ENCODE measurements at regions not wholly inside any gene's neighbourhood (a gene's known extent, or its start where the extent isn't known, plus 50 kb on each side); places are given as distances from the start of the nearest gene placed in this dataset.

GRCh38 chr6:6891125-6891721 is 216.5 kb upstream of the RREB1 start:
- DNase-seq: no peak

GRCh38 chr6:6891949-6892461 is 215.8 kb upstream of the RREB1 start:
- no peak for DNase-seq

GRCh38 chr6:6892744-6893583 is 214.8 kb upstream of the RREB1 start:
- no peak for DNase-seq

- DNase-seq: no peak
Observed at GRCh38 chr6:6893701-6894100, 214.1 kb upstream of the RREB1 start.

GRCh38 chr6:6895929-6896328 is 211.8 kb upstream of the RREB1 start:
- DNase-seq: no peak

GRCh38 chr6:6897140-6897539 is 210.6 kb upstream of the RREB1 start:
- no peak for DNase-seq

- DNase-seq: no peak
Observed at GRCh38 chr6:6900569-6901204, 207.1 kb upstream of the RREB1 start.

GRCh38 chr6:6901205-6901719 is 206.5 kb upstream of the RREB1 start:
- DNase-seq: peak; percentile 53

- no peak for DNase-seq
Observed at GRCh38 chr6:6901945-6902344, 205.8 kb upstream of the RREB1 start.

- no peak for DNase-seq
Observed at GRCh38 chr6:6905961-6906518, 201.7 kb upstream of the RREB1 start.

GRCh38 chr6:6906570-6907213 is 201.1 kb upstream of the RREB1 start:
- no peak for DNase-seq

GRCh38 chr6:6907286-6907685 is 200.5 kb upstream of the RREB1 start:
- no peak for DNase-seq

- no peak for DNase-seq
Observed at GRCh38 chr6:6908121-6908520, 199.6 kb upstream of the RREB1 start.

- no peak for DNase-seq
Observed at GRCh38 chr6:6909111-6909510, 198.7 kb upstream of the RREB1 start.

- no peak for DNase-seq
Observed at GRCh38 chr6:6910734-6911295, 196.9 kb upstream of the RREB1 start.

- DNase-seq: no peak
Observed at GRCh38 chr6:6911391-6911790, 196.4 kb upstream of the RREB1 start.

GRCh38 chr6:6912817-6913744 is 194.7 kb upstream of the RREB1 start:
- peak; percentile 57 for DNase-seq

GRCh38 chr6:6915219-6915618 is 192.5 kb upstream of the RREB1 start:
- DNase-seq: no peak

GRCh38 chr6:6915813-6916547 is 191.8 kb upstream of the RREB1 start:
- DNase-seq: no peak

- DNase-seq: no peak
Observed at GRCh38 chr6:6916598-6916997, 191.2 kb upstream of the RREB1 start.

Data from left kidney (tissue), 1 donor.